ENCODE measurements at regions not wholly inside any gene's neighbourhood (a gene's known extent, or its start where the extent isn't known, plus 50 kb on each side); places are given as distances from the start of the nearest gene placed in this dataset.

- TF ChIP-seq CTCF (IDR thresholded peaks at IDR 0.05) = no peak
- TF ChIP-seq POLR2A (IDR thresholded peaks at IDR 0.05) = no peak
- no peak for TF ChIP-seq POLR2AphosphoS5 (IDR thresholded peaks at IDR 0.05; ENCODE audit: insufficient read depth in 1 of 2, low read depth in 1 of 2)
Measured at GRCh38 chr12:40469736-40470135, 222.5 kb upstream of the CNTN1 start.
